Activated CD4-positive, CD25-positive, alpha-beta regulatory T cell treated with anti-CD3 and anti-CD28 coated beads, Interleukin-2, amount 50 U/mL, for 24 hours (primary cell): ENCODE measurements at regions not wholly inside any gene's neighbourhood (a gene's known extent, or its start where the extent isn't known, plus 50 kb on each side); places are given as distances from the start of the nearest gene placed in this dataset.
"Not testable (repeated sequence)": the region's sequence is repeated elsewhere in the genome, so short reads cannot be mapped to it uniquely, and the experiment has no call there.

Source experiments
- ATAC-seq, 2 donors: fragments of 150-1000 bp; cut with Tn5 transposase; one replicate each; pipeline ENCODE4 v1.10.0; 2021; ENCODE audit warnings: mild to moderate bottlenecking in 1 of 2, moderate library complexity in 1 of 2

DNA sequence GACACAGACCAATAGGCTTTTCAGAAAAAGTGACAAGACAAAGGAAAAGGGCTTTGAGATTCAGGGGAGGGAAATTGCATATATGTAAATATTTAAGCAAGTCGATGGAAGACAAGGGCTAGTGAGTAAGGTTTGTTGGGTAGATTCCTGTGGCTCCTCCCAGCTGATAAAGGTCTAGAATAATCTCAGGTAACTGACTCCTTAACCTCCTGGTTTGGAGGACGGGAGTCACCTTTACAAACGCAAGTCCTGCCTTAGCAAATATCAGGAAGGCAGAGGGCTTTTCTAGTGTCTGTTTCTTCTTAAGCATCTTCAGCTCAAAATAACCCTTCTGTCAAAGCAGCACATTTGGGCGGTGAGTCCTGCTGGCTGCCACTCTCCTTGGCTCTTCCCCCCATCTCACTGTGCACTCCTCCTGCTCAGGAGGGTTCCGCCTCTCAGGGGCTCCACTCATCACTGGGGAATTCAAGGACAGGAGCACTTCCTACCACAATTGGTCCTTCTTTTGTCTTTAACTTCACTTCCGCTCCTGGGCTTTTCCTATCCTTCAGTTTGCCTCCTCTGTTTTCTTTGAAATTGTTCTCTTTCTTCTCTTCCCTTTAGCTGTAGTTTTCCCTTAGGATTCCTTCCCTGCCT is 496.3 kb upstream of the KLF6 start:
- no peak for ATAC-seq

DNA sequence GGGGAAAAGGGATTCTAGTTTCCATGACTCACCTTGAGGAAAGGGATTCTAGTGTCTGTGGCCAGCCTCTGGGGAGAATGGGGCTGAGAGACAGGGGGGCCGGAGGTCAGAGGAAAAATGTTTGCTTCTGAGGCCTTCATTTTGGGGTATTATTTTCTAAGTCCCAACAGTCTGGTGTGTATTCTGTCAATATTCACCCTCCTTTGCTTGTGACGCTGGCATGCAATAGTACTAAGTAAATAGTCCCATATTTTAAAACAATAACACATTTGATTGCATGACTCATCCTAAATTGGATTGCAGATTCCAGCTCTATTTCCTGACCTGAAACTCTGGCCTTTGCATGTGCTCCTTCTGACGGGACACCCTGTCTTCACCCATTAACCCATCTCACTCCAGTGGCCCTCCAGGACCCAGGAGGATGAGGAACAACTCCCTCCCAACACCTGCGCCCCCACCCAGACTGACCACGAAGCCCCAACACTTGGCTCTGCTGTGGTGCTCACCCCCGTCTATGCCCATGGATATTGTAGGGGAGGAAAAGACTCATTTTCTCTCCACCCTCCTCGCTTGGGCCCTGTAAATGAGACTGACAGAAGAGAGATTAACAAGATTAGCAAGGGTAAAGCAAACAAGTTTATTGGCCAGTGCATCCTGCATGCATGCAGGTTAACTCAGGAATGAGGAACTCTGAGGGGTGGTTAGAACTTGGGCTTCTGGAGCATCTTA is 495.6 kb upstream of the KLF6 start:
- no peak for ATAC-seq

DNA sequence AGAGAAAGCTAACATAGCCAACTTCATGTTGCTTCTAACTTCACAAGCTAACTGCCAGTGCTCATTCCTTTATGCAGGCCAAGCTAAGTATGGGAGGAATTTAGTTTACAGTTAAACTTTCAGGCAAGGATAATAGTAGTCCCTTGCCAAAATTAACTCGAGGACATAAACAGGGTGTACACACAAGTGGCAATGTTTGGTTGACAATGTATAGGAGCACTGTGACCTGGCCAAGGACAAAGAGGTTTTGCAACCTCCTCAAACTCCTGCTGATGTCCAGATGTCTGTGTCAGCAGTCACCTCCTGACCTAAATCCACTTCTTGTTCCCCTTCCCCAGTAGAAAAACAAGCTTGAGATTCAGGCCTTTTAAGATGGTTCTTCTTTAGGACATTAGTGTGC is 494.6 kb upstream of the KLF6 start:
- ATAC-seq: no peak

DNA sequence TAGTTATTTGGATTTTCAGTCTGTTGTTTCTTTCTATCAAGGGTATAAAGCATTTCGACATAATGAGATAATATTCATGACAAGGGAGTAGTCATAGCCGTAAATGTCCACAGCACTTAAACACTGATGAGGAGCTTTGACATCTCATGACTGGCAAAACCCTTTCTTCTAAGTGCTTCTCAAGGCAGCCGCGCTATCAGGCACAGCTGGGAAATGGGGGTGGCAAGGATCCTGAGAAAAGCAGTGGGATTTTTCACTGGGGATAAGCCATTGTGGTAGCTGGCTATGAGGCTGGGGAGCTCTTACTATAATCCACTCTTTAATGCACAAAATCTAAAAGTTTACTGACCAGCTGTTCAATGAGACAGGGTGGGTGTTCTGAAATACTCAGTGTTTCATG is 493.2 kb upstream of the KLF6 start:
- ATAC-seq: no peak

DNA sequence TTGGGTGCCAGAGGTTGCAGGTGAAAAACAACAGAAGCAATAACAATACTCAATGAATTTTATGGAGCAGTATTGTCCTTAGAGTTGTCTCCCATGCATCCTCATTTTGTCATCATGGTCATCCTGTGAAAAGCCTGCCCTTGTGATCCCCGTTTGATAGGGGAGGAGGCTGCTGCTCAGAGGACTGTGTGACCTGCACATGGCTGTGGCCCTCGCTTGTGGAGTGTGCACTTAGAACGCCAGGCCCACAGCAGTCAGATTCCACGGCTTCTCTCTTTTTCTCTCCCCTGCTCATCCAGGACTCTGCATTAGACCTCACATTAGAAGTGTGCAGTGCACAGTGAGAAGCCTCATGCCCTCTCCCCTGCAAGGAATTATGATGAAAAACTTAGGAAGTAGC is 491.1 kb upstream of the KLF6 start:
- no peak for ATAC-seq

DNA sequence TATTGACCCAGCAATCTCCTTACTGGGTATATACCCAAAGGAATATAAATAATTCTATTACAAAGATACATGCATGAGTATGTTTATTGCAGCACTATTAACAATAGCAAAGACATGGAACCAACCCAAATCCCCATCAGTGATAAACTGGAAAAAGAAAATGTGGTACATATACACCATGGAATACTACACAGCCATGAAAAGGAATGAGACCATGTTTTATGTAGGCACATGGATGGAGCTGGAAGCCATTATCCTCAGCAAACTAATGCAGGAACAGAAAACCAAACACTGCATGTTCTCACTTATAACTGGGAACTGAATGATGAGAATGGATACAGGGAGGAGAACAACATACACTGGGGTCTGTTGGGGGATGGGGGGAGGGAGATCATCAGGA is 489.7 kb upstream of the KLF6 start:
- not testable (repeated sequence) for ATAC-seq

DNA sequence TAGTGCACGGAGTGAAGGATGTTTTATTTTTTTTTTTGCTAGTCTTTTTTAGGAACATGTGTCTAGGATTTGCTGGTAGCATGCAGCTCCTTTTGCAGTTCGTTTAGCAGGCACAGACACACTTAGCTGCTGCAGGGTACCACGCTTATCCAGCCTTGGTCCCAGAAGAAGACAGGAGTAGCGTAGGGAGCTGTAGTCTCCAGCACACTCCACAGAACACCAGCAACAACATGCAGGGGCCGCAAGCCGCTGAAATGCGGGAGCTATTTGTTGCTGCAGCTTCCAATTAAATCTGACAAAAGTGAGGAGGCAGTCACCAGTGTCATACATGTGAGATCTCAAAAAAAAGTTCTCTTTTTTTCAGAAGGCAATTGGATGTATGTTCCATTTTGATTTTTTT is 486.2 kb upstream of the KLF6 start:
- no peak for ATAC-seq

DNA sequence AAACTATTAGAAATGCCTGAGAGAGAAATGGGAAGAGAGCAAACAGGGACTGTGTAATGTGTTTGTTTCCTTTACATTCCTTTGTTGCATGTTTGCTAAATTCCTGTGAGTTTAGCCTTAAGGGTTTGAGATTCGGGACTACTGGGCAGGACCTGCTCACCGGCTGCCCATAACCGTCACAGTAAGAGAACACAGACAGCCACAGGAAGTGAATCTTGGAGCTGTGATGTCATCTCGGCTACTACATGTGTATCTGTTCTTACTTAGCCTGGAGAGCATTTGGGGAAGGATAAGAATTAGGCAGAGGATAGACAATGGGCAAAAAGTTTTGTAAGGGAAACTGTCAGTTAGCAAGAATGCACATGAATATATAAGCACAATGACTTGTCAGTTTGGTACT is 485.1 kb upstream of the KLF6 start:
- ATAC-seq: no peak

DNA sequence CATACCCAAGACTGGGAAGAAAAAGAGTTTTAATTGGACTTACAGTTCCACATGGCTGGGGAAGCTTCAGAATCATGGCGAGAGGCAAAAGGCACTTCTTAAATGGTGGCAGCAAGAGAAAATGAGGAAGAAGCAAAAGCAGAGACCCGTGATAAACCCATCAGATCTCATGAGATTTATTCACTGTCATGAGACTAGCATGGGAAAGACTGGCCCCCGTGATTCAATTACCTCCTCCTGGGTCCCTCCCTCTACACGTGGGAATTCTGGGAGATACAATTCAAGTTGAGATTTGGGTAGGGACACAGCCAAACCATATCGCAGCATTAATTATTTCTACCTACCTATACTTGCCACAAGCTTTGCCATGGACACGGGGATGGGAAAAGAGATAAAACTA is 483.5 kb upstream of the KLF6 start:
- ATAC-seq: not testable (repeated sequence)

DNA sequence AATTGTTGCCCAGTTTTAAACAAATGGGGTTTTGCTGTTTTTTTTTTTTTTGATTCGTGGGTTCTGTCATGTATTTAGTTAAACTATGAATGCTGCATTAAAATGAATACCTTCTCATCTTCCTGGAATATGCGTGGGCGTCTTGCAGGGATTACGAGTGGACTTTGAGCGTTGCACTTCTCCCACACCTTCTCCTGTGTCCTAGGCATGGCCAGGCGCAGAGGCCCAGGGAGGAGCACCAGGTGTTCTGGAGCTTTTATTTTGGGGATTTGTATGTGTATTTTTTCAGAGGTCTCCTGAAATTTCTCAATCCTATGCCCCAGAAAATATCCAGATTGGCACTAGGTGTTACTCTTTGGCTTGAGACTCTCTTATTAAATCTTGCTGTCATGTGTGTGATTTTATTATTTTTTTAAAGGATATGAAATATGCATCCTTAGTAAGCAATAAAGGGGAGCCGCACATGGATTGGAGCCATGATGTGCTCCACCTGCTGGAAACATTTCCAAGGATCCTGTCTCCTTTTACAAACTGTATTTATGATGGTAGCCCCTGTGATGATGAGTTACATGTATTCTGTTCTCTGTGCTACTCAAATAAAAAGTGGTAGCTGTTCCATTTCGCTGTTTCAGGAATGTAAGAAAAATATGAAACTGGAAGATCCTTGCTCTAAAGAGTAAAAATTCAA is 482.2 kb upstream of the KLF6 start:
- ATAC-seq: no peak

DNA sequence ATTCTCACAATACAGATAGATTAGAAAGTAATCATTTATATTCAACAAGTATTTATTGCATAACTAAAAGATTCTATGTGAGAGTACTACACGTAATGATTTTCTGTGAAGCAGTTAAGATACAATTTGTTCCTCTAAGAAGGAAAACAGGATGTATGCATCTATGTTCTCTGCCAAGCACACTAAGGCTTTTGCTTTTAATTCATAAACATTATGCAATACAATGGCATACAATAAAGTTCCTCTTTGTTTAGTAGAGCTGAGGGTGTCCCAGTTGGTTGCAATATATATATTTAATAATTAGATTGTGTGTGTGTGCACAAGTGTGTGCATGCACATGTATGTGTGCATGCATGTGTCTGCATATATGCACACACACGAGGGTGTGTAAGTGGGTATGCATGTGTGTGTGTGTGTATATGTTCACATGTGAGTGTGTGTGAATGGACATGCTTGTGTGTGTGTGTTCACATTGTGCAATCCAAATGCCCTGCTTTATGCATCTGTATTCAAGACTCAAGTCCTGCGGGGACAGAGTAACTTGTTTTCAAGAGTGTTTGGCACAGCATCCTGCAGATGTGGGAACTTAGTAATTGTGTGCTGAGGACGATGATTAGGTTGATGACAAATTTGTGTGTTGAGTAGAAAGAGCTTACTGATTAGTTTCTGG is 481.5 kb upstream of the KLF6 start:
- peak in 1 of 2 donors; percentile 23 for ATAC-seq

DNA sequence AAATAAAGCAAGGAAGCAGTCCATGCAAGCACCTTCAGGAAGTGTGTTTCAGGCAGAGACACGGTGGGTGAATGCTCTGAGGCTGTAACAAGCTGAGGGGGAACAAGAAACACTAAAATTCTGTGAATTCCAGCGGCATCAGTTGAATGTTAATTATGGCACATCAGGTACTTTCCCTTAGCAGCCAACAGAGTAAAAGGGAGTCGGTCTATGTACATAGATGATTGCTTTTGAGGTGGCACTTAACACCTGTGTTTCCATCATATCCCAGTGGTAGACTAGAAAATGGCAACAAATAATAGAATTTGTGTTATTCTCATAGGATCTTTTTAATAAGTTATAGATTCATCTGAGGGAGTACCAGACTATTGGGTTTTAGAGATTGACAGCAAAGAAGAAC is 481.0 kb upstream of the KLF6 start:
- peak; percentile 69 to 79 for ATAC-seq

DNA sequence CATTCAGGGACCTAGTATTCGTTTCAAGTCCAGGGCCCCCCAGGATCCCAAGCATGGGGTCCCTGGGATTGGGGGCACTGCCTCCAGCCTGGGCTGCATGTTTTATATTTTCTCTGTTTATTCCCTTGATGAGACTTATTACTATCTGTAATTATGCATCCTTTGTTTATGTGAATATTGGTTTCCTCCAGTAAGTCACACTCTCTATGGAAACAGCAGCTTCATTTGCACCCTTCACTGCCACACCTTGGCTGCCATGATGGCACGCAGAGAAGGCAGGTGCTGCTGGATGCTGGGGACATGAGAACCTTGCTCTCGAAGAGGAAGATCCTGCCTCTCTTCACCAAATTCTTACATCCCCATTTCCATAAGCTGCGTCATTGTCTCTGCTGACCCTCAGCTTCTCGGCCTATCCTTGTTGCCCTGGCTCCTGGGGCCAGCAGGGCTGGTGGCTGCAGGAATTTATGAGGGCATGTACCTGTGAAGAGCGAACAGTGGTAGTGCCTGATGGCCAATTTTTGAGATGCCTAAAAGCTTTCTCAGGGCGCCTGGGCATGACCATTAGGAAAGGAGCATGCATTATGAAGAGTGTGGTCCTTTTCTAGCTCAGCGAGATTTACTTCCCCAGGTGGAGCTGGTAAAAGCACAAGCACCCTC is 479.3 kb upstream of the KLF6 start:
- no peak for ATAC-seq

DNA sequence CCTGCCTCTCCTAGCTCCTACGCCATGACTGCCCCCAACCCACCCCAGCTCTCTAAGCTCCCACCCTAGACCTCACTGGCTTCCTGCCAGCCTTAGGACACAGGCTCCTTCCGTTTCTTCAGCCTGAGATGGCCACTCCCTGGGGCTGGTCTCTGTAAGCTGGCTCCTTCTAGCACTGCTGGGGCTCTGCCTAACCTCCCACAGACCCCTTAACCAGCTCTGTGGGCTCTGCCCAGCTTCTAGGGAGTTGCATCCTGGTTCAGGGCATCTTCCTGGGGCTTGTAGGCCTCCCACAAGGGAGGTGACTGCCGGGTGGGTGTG is 478.6 kb upstream of the KLF6 start:
- ATAC-seq: no peak

DNA sequence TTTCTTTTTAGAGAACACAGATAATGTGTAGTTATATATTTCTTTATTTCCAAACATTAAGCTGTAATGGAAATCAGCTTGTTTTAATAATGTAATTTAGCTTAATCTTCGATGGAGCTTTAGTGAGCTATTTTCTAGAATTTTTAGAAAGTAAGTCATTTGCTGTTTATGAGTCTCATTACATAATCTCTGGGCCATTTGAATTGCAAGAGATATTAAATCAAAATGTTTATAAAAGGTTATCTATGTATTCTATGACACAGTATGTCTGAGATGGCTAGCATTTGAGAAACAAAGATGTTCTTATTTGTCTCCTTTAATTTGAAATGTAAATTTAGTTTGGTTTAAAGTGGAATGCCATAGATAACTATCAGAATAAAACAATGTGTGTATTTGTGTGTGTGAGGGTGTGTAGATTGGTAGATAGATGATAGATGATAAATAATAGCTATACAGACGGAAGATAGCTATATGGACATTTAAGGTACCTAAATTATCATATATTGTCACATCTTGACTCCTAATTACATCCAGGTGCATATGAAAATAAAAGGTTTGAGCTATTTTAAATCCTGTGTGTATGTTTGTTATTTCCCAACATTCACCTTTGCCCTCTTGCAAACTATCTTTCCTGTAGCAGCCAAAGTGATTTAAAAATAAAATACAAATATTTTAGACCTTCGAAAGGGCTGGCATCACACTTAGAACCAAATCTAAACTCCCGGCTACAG is 478.0 kb upstream of the KLF6 start:
- ATAC-seq: no peak

DNA sequence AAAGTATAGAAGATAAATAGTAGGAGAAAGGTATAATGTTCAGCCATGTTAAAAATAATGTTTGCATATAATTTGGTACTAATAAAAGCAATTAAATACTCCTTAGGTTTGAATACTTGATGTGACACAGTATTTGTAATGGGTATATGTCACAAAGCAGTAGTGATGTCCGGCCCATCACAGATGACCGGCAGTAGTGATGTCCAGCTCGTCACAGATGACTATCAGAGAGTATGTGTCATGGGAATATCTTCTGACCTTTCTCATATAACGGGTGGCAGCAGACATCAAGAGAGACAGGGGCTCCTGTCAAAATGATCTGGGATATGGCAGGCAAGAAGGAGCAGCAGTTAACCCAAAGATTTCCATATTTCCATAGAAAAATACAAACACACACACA is 477.4 kb upstream of the KLF6 start:
- ATAC-seq: no peak

DNA sequence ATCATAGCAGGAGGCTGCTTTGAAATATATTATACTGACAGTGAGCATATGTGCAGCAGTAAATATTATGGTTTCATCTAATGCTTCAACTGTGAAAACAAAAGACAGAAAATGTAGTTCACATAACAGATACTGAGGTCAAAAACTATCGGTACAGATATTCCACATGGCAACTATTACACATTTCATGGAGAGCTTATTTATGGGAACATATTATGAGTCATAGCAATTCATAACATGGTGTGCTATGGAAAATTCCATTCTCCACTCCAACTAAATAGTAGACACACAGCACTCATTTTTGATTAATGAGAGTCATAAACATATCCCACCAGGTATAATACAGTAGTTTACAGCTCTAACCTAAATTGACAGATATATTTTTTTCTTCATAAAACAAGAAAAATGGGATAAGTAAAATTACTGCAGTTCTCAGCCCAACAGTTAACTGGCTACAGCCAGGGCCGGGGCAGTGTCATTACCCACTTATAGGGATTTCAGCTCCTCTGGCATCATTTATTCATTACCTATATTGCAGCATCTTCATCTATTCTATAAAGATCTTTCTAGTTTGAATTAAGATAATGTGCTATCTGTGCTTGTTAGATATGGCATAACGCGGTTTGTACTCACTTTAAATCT is 475.6 kb upstream of the KLF6 start:
- no peak for ATAC-seq

DNA sequence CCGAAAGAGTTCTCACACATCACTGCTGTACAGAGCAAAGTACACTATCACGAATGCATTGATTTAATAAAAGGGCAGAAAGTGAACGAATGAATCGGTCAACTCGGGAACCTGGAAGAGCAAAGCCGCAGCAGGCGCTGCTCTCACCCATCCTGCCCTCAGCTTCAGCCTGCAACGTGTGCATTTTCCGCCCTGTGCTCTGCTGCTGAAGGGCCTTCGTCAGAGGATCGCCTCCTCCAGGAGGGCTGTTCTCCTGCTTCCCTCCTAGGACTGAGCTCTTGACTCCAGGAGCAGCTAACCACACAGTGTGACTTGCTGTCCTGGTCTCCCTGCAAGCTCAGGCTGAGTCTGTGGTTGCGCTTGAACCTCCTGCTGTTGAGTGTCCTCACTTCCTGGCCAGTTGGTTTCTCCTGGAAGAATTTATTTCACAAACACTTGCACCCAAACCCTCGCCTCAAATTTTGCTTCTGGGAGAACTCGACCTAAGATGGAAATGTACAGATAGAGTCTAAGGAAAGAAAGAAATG is 473.0 kb upstream of the KLF6 start:
- ATAC-seq: no peak

DNA sequence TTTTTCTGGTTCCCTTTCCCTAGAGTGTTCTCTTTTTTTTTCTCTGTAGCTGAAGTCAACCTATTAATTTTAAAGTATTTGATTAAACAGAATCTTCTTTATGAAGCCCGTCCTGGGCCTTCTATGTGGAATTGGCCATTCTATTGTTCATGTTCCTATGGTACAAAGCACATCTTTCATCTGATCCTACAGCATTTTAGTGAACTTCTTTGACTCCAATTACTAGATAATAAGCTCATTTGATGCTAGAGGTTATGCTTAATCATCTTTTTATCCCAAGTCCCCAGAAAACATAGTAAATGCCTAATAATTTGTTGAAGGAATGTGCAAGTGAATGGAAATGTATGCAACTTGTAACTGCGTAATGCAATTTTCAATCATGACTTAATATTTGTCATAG is 472.0 kb upstream of the KLF6 start:
- ATAC-seq: no peak

DNA sequence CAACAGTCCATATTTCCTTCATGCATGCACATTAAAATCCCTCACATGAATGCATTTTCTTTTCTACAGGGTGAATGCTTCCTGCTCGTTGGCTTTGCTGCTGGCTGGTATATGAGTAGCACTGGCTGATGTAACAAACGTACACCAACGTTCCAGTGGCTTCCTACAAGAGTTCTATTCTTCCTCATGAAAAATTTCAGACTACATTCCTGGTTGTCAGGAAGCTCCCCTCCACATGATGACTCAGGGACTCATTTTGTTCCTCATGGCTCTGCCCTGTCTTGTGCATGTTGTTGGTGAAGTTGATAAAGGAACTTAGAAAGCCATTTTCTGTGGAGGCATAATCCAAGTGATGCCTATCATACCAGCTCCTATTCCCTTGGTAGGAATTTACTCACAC is 470.7 kb upstream of the KLF6 start:
- ATAC-seq: no peak

DNA sequence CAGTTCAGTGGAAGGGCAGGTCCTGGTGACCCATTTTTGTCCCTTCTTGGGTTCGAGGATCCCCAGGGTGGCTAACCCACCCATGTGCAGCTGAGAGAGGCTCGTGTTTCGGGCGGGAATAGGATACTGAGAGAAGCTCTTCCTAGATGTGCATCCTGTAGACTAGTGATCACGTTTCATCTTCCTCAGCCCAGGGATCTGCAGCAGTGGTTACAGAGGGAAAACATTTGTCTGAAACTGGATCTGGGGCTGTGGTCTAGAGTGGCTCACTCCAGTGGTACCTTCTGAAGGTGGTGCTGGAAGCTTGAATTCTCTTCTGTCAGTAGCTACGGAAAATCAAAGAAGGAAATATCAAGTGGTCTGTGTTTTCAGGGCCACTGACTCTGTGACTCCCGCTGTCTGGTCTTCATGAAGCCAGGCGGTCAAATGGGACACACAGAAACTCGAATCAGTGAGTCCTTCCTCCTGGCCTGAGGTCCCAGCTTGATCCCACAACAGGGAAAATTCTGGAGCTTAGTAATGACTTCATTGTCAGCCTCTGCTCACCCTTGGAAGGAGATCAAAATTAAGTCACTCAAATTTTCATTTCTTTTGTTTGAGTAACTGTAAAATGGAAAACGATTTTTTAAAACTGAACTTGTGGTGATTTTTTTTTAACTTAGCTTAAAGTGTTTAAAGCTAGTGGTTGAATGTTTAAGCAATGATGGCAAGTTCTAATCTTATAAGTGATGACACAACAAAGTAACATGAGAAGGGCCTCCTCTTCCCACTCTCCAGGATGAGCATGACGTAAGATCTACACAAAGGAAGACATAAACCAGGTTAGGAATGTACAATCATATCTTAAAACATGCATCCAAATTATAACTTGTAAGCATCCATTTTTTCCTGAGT is 469.3 kb upstream of the KLF6 start:
- ATAC-seq: no peak
